H1 (cell line): ENCODE measurements at regions not wholly inside any gene's neighbourhood (a gene's known extent, or its start where the extent isn't known, plus 50 kb on each side); places are given as distances from the start of the nearest gene placed in this dataset.

Source experiments
- CTCF ChIA-PET: fragments of 300-600 bp; sonication (Branson Sonifier 250); formaldehyde crosslinking; loops from one replicate; lab custom pipeline; 2021; ENCODE audit not compliant: partially characterized antibody; lab: Charles Lee
- POLR2A ChIA-PET: fragments of 300-600 bp; sonication (Branson Sonifier 250); formaldehyde crosslinking; loops from one replicate; lab custom pipeline; 2021; ENCODE audit warnings: inconsistent platforms; ENCODE audit not compliant: partially characterized antibody; lab: Charles Lee
- DNase-seq, 2 experiments: peaks; one replicate each; pipeline versions ENCODE4 v3.0.0 to v3.0.0-alpha.2; 2010 to 2022; ENCODE audit warnings: low spot score in 2 of 2, low read depth in 1 of 2, mixed read lengths in 1 of 2
- FAIRE-seq: peaks from 2 replicates; lab custom pipeline; 2011; peaks lifted over from hg19 to GRCh38; lab: Jason Lieb, UNC
- H2AFZ ChIP-seq: 2 replicates; pipeline ENCODE4 v1.8.1; 2012; ENCODE audit warnings: low read length, inconsistent platforms
- H2AK5ac ChIP-seq: 2 replicates; pipeline ENCODE4 v1.6.1; 2013; ENCODE audit warnings: low read depth, low read length
- H2BK120ac ChIP-seq: replicated peaks from 2 replicates; pipeline ENCODE3; 2013; ENCODE audit warnings: low read depth, low read length, inconsistent platforms
- H2BK12ac ChIP-seq: 2 replicates; pipeline ENCODE4 v1.6.1; 2013; ENCODE audit warnings: low read depth, low read length
- H2BK15ac ChIP-seq: 2 replicates; pipeline ENCODE4 v1.6.1; 2013; ENCODE audit warnings: low read length
- H2BK20ac ChIP-seq: 2 replicates; pipeline ENCODE4 v1.6.1; 2013; ENCODE audit warnings: low read length
- H2BK5ac ChIP-seq: 2 replicates; pipeline ENCODE4 v1.6.1; 2013; ENCODE audit warnings: low read depth, low read length
- H3K14ac ChIP-seq: 2 replicates; pipeline ENCODE4 v1.6.1; 2013; ENCODE audit warnings: inconsistent platforms; ENCODE audit not compliant: insufficient read length
- H3K18ac ChIP-seq: 2 replicates; pipeline ENCODE4 v1.6.1; 2013; ENCODE audit warnings: low read length; ENCODE audit errors: extremely low read depth
- H3K23ac ChIP-seq: 2 replicates; pipeline ENCODE4 v1.6.1; 2013; ENCODE audit warnings: inconsistent platforms; ENCODE audit not compliant: insufficient read length
- H3K23me2 ChIP-seq: 2 replicates; pipeline ENCODE4 v1.6.1; 2013; ENCODE audit warnings: low read depth, low read length
- H3K27ac ChIP-seq: 2 replicates; pipeline ENCODE4 v1.6.1; 2011; ENCODE audit warnings: low read depth, low read length, inconsistent platforms
- H3K27me3 ChIP-seq, 4 experiments: replicated peaks in 1 of 4; 1 replicate in 1 of 4; 2 replicates in 3 of 4; pipeline versions ENCODE4 v1.6.1 to v1.8.1; 2011 to 2013; ENCODE audit warnings: low read length in 3 of 4, mild to moderate bottlenecking in 3 of 4, inconsistent platforms in 2 of 4, mixed read lengths in 2 of 4, moderate library complexity in 1 of 4; ENCODE audit not compliant: control insufficient read depth in 3 of 4, insufficient read depth in 3 of 4; ENCODE audit errors: extremely low read depth in 1 of 4
- H3K36me3 ChIP-seq, 4 experiments: 2 replicates each; pipeline versions ENCODE4 v1.6.1 to v1.8.1; 2011 to 2013; ENCODE audit warnings: mild to moderate bottlenecking in 4 of 4, low read length in 3 of 4, moderate library complexity in 2 of 4, control low read depth in 1 of 4, inconsistent platforms in 1 of 4; ENCODE audit not compliant: insufficient read depth in 4 of 4, control insufficient read depth in 2 of 4
- H3K4ac ChIP-seq: replicated peaks from 2 replicates; pipeline ENCODE3; 2013; ENCODE audit warnings: low read length, low read depth, mixed read lengths, inconsistent platforms; ENCODE audit not compliant: insufficient read length
- H3K4me1 ChIP-seq, 4 experiments: replicated peaks in 1 of 4; 1 replicate in 1 of 4; 2 replicates in 3 of 4; pipeline versions ENCODE4 v1.6.1 to v1.8.1; 2011 to 2013; ENCODE audit warnings: low read length in 3 of 4, inconsistent platforms in 2 of 4, mixed read lengths in 1 of 4; ENCODE audit not compliant: insufficient read depth in 4 of 4, control insufficient read depth in 3 of 4
- H3K4me2 ChIP-seq, 2 experiments: 2 replicates each; pipeline versions ENCODE4 v1.6.1 to v1.8.1; 2011 to 2013; ENCODE audit warnings: low read depth in 2 of 2, low read length in 2 of 2, control low read depth in 1 of 2, inconsistent platforms in 1 of 2, mild to moderate bottlenecking in 1 of 2; ENCODE audit not compliant: insufficient read depth in 1 of 2
- H3K4me3 ChIP-seq, 4 experiments: fragments of 200-600, 300-600 bp in 1 of 4; sonication (generic), shearing (Covaris generic), sonication (Bioruptor Twin) in 1 of 4; 2 replicates each; pipeline versions ENCODE4 v1.5.1 to v1.8.1; 2011 to 2016; ENCODE audit warnings: low read length in 4 of 4, low read depth in 3 of 4, control low read depth in 2 of 4, inconsistent platforms in 2 of 4, mild to moderate bottlenecking in 2 of 4, mixed read lengths in 1 of 4, moderate library complexity in 1 of 4; ENCODE audit not compliant: insufficient read depth in 2 of 4; ENCODE audit errors: extremely low read depth in 1 of 4
- H3K56ac ChIP-seq: replicated peaks from 2 replicates; pipeline ENCODE3; 2013; ENCODE audit warnings: low read depth, mild to moderate bottlenecking, mixed read lengths, low read length, inconsistent platforms; ENCODE audit not compliant: insufficient read length
- H3K79me1 ChIP-seq: 2 replicates; pipeline ENCODE4 v1.6.1; 2013; ENCODE audit warnings: low read depth, low read length, control low read depth
- H3K79me2 ChIP-seq, 2 experiments: 2 replicates each; pipeline versions ENCODE4 v1.6.1 to v1.8.1; 2012 to 2013; ENCODE audit warnings: low read length in 2 of 2, mild to moderate bottlenecking in 2 of 2, inconsistent platforms in 1 of 2; ENCODE audit not compliant: insufficient read depth in 2 of 2, control insufficient read depth in 1 of 2
- H3K9ac ChIP-seq, 4 experiments: replicated peaks in 1 of 4; 1 replicate in 1 of 4; 2 replicates in 3 of 4; pipeline versions ENCODE4 v1.6.1 to v1.8.1; 2011 to 2013; ENCODE audit warnings: low read depth in 3 of 4, low read length in 3 of 4, control low read depth in 2 of 4, mild to moderate bottlenecking in 2 of 4, moderate library complexity in 2 of 4, inconsistent platforms in 1 of 4; ENCODE audit errors: extremely low read depth in 1 of 4
- H3K9me3 ChIP-seq, 2 experiments: 2 replicates each; pipeline versions ENCODE4 v1.6.1 to v1.8.1; 2012 to 2013; ENCODE audit warnings: mild to moderate bottlenecking in 2 of 2, moderate library complexity in 2 of 2, control low read depth in 1 of 2, inconsistent platforms in 1 of 2, low read depth in 1 of 2, low read length in 1 of 2, mixed read lengths in 1 of 2; ENCODE audit not compliant: insufficient read depth in 2 of 2
- H4K20me1 ChIP-seq, 2 experiments: replicated peaks in 1 of 2; 2 replicates each; pipeline versions ENCODE3 to v1.8.1; 2011 to 2013; ENCODE audit warnings: inconsistent platforms in 2 of 2, low read length in 2 of 2, mild to moderate bottlenecking in 1 of 2; ENCODE audit not compliant: insufficient read depth in 2 of 2, control insufficient read depth in 1 of 2
- H4K5ac ChIP-seq: 2 replicates; pipeline ENCODE4 v1.6.1; 2013; ENCODE audit warnings: low read length, low read depth, mixed read lengths, inconsistent platforms; ENCODE audit not compliant: insufficient read length
- H4K8ac ChIP-seq: 2 replicates; pipeline ENCODE4 v1.8.0; 2013; ENCODE audit warnings: mild to moderate bottlenecking, moderate library complexity, low read length, inconsistent platforms; ENCODE audit not compliant: insufficient read depth; ENCODE audit errors: extremely low read depth
- H4K91ac ChIP-seq: replicated peaks from 2 replicates; pipeline ENCODE3; 2013; ENCODE audit warnings: low read length, mixed read lengths, inconsistent platforms; ENCODE audit not compliant: insufficient read length
- EP300 ChIP-seq, 2 experiments: IDR thresholded peaks; 1 replicate in 1 of 2; 2 replicates in 1 of 2; pipeline ENCODE4 v1.6.1; 2011 to 2012; ENCODE audit warnings: low read depth in 2 of 2, low read length in 2 of 2, mild to moderate bottlenecking in 2 of 2, borderline replicate concordance in 1 of 2, inconsistent platforms in 1 of 2, moderate library complexity in 1 of 2
- FOSL1 ChIP-seq: IDR thresholded peaks from 2 replicates; pipeline ENCODE4 v1.6.1; 2011; ENCODE audit warnings: mild to moderate bottlenecking, low read depth, low read length, moderate library complexity; ENCODE audit not compliant: insufficient read depth
- KDM1A ChIP-seq: fragments of 200-600, 300-600 bp; sonication (generic); IDR thresholded peaks from 2 replicates; pipeline ENCODE4 v1.7.1; 2016; ENCODE audit warnings: mild to moderate bottlenecking, low read length, borderline replicate concordance
- KDM4A ChIP-seq: IDR thresholded peaks from one replicate; pipeline ENCODE4 v1.7.1; 2012; ENCODE audit warnings: low read depth, mild to moderate bottlenecking, moderate library complexity, low read length, inconsistent platforms; ENCODE audit not compliant: severe bottlenecking
- RAD21 ChIP-seq, 2 experiments: IDR thresholded peaks in 1 of 2; conservative IDR thresholded peaks in 1 of 2; 2 replicates each; pipeline ENCODE4 v1.6.1; 2011; ENCODE audit warnings: low read depth in 2 of 2, low read length in 2 of 2, improper control_type of control experiment in 1 of 2, inconsistent platforms in 1 of 2, mild to moderate bottlenecking in 1 of 2, moderate library complexity in 1 of 2
- RBBP5 ChIP-seq: IDR thresholded peaks from 2 replicates; pipeline ENCODE4 v1.7.1; 2012; ENCODE audit warnings: low read depth, mild to moderate bottlenecking, inconsistent platforms, low read length, moderate library complexity, borderline replicate concordance
- SUZ12 ChIP-seq: fragments of 200-600 bp; sonication (generic); IDR thresholded peaks from 2 replicates; pipeline ENCODE4 v1.6.1; 2012; ENCODE audit warnings: mild to moderate bottlenecking, inconsistent platforms, low read length, moderate library complexity, mixed read lengths
- WGBS, 2 experiments: shearing (Covaris generic) in 1 of 2; methylation state at CpG; one replicate each; pipeline versions ENCODE4 v1.1.6 to v1.1.7; 2013 to 2015; ENCODE audit warnings: low lambda C conversion rate in 2 of 2, mixed read lengths in 2 of 2, inconsistent platforms in 1 of 2, low coverage in 1 of 2, missing lambda C conversion rate in 1 of 2; ENCODE audit not compliant: insufficient replicate concordance in 2 of 2, insufficient coverage in 1 of 2, insufficient read length in 1 of 2; ENCODE audit errors: extremely low coverage in 1 of 2, missing lambda C conversion rate in 1 of 2; 5-methylcytosine and 5-hydroxymethylcytosine counted together
- TF ChIP-seq, protein P1 (sequence below): IDR thresholded peaks from 2 replicates; pipeline ENCODE4 v1.6.1; 2012; ENCODE audit warnings: low read length, inconsistent platforms
- TF ChIP-seq, protein P2 (sequence below), 3 experiments: IDR thresholded peaks; 1 replicate in 2 of 3; 2 replicates in 1 of 3; pipeline versions ENCODE4 v1.5.1 to v1.6.1; 2011; ENCODE audit warnings: low read length in 3 of 3, mild to moderate bottlenecking in 3 of 3, inconsistent platforms in 2 of 3, low read depth in 1 of 3, moderate library complexity in 1 of 3; ENCODE audit not compliant: insufficient read depth in 1 of 3; ENCODE audit errors: control extremely low read depth in 1 of 3

DNA sequence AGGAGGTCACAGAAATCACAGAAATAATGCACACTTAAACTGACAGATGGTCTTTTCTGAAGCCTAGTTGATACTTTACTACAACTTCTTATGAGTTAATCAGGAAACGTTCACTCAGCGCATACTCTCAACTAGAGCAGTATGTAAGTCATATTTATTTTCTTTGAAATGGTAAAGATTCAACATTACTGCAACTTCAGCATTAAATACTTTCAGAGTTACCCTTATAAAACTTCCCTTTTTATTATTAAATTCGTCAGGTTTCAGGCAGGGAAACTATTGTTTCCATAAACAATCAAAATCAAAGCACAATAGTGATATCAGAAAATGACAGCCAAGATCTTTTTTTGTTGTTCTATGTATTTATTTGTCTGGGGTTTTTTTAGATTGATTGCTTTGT is 222.6 kb upstream of the RND3 start:
- Histone ChIP-seq H2BK120ac (no peak overlapping the region), H3K9ac (no peak overlapping the region), H3K14ac (no peak overlapping the region), H3K27ac (no peak overlapping the region), H3K18ac (no peak overlapping the region), H2BK20ac (no peak overlapping the region), H4K20me1 (no peaks in the 10 kb centered on the region), H3K79me1 (no peaks in the 10 kb centered on the region), H3K27me3 (no peaks in the 10 kb centered on the region), H3K23ac (no peak overlapping the region), H2AFZ (no peak overlapping the region), H2BK15ac (no peak overlapping the region), H3K79me2 (no peaks in the 10 kb centered on the region), H2BK5ac (no peak overlapping the region), H2BK12ac (no peak overlapping the region), H3K4ac (no peak overlapping the region), H3K4me2 (no peak overlapping the region), H3K36me3 (no peaks in the 10 kb centered on the region), H3K56ac (no peak overlapping the region), H3K4me1 (peaks cover 0 to 5% (median 0%) of the 10 kb centered on the region in 4 experiments; a peak in 1 of 7 replicates), H3K23me2 (no peaks in the 10 kb centered on the region), H4K91ac (no peak overlapping the region), H2AK5ac (no peak overlapping the region), H4K5ac (no peak overlapping the region), H4K8ac (no peak overlapping the region), H3K4me3 (no peak overlapping the region), H3K9me3 (no peaks in the 10 kb centered on the region)
- ChIA-PET POLR2A (no interaction called here), CTCF (no interaction called here)
- TF ChIP-seq KDM1A (no peak), EP300 (IDR thresholded peaks at IDR 0.05; ENCODE audit: borderline replicate concordance in 1 of 2, low read depth in 2 of 2, low read length in 2 of 2) (no peak), RAD21 (IDR thresholded peaks at IDR 0.05 in 1 of 2, conservative IDR thresholded peaks at IDR 0.05 in 1 of 2; ENCODE audit: low read depth in 2 of 2, low read length in 2 of 2) (no peak), RBBP5 (no peak), FOSL1 (no peak), KDM4A (no peak), SUZ12 (no peak)
- TF ChIP-seq, protein P1, sequence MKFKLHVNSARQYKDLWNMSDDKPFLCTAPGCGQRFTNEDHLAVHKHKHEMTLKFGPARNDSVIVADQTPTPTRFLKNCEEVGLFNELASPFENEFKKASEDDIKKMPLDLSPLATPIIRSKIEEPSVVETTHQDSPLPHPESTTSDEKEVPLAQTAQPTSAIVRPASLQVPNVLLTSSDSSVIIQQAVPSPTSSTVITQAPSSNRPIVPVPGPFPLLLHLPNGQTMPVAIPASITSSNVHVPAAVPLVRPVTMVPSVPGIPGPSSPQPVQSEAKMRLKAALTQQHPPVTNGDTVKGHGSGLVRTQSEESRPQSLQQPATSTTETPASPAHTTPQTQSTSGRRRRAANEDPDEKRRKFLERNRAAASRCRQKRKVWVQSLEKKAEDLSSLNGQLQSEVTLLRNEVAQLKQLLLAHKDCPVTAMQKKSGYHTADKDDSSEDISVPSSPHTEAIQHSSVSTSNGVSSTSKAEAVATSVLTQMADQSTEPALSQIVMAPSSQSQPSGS, result no peak
- TF ChIP-seq, protein P2, sequence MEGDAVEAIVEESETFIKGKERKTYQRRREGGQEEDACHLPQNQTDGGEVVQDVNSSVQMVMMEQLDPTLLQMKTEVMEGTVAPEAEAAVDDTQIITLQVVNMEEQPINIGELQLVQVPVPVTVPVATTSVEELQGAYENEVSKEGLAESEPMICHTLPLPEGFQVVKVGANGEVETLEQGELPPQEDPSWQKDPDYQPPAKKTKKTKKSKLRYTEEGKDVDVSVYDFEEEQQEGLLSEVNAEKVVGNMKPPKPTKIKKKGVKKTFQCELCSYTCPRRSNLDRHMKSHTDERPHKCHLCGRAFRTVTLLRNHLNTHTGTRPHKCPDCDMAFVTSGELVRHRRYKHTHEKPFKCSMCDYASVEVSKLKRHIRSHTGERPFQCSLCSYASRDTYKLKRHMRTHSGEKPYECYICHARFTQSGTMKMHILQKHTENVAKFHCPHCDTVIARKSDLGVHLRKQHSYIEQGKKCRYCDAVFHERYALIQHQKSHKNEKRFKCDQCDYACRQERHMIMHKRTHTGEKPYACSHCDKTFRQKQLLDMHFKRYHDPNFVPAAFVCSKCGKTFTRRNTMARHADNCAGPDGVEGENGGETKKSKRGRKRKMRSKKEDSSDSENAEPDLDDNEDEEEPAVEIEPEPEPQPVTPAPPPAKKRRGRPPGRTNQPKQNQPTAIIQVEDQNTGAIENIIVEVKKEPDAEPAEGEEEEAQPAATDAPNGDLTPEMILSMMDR (IDR thresholded peaks at IDR 0.05; ENCODE audit: control extremely low read depth in 1 of 3, insufficient read depth in 1 of 3, low read depth in 1 of 3, low read length in 3 of 3), result no peak
- FAIRE-seq (no peak), DNase-seq (no peak)
- WGBS, 2 experiments, result 96% methylated on average over 3 of the region's 3 CpGs; no CpG with 5 or more reads in 1 of the 2 experiments
